ENCODE measurements at regions not wholly inside any gene's neighbourhood (a gene's known extent, or its start where the extent isn't known, plus 50 kb on each side); places are given as distances from the start of the nearest gene placed in this dataset.
"Not testable (repeated sequence)": the region's sequence is repeated elsewhere in the genome, so short reads cannot be mapped to it uniquely, and the experiment has no call there.

DNA sequence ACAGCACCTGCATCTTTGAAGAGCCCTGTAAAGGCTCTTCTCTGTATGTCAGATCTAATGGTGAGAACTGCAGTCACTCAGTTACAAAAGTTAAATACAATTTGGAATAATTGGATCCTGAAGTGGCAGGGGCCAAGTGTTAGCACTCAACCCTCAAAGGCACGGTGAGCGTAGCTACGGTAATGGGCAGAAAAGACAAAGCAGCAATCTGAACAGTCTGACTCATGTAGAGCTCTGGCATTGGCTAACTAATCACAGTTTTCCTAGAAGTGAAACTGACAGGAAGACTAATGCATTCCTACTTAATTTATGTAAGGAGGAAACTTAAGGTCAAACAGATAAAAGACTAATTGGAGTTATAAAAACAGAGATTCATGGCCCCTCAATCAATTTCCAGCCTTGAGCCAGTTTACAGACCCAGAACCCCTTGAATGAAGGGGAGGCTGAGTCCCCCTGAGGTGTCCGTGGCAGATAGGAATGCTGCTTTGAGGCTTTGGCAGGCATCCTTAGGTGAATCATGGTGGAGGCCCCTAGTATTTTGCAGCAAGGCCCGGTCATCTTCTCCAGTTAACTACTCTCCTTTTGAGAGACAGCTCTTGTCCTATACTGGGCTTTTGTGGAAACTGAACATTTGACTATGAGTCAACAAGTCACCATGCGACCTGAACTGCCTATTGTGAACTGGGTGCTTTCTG lies 450.7 kb downstream of the ZNF33B start:
- DNase-seq (ENCODE audit: low read depth): not testable (repeated sequence)

DNA sequence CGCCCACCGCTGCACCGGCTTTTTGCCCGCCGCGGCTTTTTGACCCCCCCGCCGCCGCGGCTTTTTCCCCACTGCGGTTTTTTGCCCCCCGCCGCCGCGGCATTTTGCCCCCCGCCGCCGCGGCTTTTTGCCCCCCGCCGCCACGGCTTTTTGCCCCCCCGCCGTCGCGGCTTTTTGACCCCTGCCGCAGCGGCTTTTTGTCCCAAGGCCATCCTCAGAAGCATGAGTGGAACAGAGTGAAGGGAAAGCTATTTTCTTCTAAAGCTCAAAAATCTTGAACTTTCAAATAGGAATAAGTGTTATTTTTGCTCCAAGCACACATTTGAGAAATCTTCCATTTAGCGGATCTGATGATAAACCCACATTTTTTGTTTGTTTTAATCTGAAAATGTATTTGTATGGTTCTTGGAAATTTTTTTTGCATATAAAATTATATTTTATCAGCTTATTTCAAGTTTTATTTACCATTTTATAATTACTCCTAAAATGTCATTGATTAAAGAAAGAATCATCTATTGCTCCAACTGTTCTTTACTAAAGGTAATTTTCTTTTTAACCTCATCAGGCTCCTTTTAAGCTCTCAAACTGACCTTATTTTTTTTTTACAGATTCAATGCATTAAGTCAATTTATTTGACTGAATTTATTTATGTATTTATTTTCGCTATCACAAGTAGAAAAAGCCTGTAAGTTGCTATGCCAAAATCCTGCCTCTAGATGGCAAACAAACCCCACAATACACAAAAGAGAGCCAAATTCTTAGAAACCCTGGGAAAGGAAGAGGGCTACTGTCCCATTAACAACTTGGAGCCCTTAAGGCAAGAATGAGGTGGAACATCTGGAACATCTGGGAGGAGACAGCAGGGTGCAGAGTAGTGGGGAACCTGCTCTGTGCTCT lies 460.3 kb downstream of the ZNF33B start:
- not testable (repeated sequence) for DNase-seq (ENCODE audit: low read depth)

DNA sequence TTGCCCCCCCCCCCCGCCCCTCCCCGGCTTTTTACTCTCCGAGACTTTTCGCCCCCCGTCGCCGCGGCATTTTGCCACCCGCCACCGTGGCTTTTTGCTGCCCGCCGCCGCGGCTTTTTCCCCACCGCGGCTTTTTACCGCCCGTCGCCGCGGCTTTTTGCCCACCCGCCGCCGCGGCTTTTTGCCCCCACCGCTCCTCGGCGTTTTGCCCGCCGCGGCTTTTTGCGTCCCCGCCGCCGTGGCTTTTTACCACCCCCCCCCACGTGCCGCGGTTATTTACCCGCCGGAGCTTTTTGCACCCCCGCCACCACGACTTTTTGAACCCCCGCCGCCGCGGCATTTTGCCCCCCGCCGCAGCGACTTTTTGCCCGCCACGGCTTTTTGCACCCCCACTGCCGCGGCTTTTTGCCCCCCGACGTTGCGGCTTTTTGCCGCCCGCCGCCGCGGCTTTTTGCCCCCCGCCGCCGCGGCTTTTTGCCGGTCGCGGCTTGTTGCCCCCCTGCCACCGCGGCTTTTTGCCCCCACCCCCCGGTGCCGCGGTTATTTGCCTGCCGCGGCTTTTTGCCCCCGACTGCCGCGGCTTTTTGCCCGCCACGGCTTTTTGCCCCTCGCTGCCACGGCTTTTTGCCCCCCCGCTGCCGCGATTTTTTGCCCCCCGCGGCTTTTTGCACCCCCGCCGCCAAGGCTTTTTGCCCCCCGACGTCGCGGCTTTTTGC lies 461.1 kb downstream of the ZNF33B start:
- DNase-seq (ENCODE audit: low read depth): no peak

- no peak for DNase-seq (ENCODE audit: low read depth)
These were observed 487.8 kb downstream of the ZNF33B start for GRCh38 chr10:42150428-42151061.

DNA sequence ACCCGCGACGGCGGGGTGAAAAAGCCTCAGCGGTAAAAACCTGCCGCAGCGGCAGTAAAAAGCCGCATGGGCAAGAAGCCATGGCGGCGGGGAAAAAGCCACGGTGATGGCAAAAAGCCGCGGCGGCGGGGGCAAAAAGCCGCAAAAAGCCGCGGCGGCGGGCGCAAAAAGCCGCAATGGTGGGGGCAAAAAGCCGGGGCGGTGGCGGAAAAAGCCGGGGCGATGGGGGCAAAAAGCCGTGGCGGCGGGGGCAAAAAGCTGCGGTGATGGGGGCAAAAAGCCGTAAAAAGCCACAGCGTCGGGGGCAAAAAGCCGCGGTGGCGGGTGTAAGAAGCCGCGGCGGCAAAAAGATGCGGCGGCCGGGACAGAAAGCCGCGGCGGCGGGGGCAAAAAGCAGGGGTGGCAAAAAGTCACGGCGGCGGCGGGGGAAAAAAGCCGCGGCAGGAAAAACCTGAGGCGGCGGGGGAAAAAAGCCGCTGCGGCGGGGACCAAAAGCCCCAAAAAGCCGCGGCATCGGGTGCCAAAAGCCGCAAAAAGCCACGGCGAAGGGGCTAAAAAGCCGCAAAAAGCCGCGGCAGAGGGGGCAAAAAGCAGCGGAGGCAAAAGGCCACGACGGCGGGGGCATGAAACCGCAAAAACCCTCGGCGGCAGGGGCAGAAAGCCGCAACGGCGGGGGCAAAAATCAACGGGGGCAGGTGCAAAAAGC lies 488.5 kb downstream of the ZNF33B start:
- DNase-seq (ENCODE audit: low read depth): no peak

DNA sequence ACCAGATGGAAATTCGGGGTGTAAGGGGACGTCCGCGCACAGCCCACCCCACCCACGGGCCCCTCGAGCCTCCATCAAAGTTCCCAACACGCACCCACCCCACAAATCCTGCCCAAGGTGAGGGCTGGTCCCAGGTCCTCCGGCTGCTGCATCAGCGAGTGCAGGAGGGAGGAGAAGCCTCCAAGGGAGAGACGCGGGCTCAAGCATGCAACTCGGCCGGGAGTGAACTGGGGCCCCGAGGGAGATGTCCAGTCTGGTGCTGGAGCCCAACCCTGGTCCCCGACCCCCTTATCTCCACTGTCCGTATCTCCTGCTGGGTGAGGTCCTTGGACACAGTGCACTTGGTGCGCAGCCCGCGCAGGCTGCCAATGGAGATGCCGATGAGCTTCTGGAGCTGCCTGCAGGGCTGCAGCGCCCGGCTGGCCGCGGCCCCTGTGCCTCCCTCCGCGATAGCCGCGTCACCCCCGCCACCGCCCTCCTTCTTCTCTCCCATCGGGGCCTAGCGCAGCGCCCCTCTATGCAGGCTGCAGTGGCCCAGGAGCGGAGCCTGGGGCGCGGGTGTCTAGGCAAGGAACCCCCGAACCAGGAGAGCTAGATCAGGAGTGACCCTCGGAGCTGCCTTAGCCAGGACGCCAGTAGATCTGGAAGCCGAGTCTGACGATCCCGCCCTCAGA lies 489.2 kb downstream of the ZNF33B start:
- DNase-seq (ENCODE audit: low read depth): no peak

GRCh38 chr10:42146165-42146564 lies 492.2 kb downstream of the ZNF33B start:
- not testable (repeated sequence) for DNase-seq (ENCODE audit: low read depth)

- DNase-seq (ENCODE audit: low read depth): not testable (repeated sequence)
These were observed 500.3 kb downstream of the ZNF33B start for GRCh38 chr10:42138023-42138422.

DNA sequence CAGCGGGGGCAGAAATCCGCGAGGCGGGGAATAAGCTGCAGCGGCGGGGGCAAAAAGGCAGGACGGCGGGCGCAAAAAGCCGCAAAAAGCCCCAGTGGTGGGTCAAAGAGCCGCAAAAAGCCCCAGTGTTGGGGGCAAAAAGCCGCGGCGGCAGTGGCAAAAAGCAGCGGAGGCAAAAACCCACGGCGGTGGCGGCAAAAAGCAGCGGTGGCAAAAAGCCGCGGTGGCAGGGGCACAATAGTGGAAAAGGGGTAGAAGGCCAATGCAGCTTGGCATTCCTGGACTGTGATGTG lies 525.3 kb downstream of the ZNF33B start:
- no peak for DNase-seq (ENCODE audit: low read depth)

- DNase-seq (ENCODE audit: low read depth): no peak
These were observed 525.8 kb downstream of the ZNF33B start for GRCh38 chr10:42112331-42113157.

DNA sequence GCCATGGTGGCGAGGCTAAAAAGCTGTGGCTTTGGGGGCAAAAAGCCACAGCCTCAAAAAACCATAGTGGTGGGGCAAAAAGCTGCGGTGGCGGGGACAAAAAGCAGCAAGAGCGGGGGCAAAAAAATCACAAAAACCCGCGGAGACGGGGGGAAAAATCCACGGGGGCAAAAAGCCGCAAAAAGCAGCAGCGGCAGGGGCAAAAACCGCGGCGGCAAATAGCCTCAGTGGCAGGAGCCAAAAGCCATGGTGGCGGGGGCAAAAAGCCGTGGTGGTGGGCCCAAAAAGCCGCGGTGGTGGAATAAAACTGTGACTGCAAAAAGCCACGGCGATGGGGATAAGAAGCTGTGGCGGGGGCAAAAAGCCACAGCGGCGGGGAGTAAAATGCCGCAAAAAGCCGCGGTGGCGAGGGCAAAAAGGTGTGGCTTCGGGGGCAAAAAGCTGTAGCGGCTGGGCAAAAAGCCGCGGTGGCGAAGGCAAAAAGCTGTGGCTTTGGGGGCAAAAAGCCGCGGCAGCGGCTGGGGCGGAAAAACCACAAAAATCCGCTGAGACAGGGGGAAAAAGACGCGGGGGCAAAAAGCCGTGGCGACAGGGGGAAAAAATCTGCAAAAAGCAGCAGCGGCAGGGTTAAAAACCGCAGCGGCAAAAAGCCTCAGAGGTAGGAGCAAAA lies 526.6 kb downstream of the ZNF33B start:
- no peak for DNase-seq (ENCODE audit: low read depth)

DNA sequence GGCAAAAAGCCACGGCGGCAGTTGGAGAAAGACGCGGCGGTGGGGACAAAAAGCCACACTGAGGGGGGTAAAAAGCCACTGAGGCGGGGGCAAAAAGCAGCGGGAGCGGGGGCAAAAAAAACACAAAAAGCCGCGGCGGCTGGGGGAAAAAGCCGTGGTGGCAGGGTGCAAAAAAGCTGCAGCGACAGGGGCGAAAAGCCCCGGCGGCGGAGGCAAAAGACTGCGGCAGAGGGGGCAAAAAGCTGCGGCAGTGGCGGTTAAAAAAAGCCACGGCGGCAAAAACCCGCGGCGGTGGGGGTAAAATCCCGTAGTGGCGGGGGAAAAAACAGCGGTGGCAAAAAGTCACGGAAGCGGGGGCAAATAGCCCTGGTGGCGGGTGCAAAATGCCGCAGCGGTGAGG lies 527.3 kb downstream of the ZNF33B start:
- no peak for DNase-seq (ENCODE audit: low read depth)

All from activated T-cell treated with anti-CD3 and anti-CD28 coated beads for 48 hours (primary cell).